OCI-LY7 (cell line): ENCODE measurements at regions not wholly inside any gene's neighbourhood (a gene's known extent, or its start where the extent isn't known, plus 50 kb on each side); places are given as distances from the start of the nearest gene placed in this dataset.

Source experiments
- BruUV-seq: library from RNA; stranded (reverse); fragments of 400-500 nt; replicated peaks from 2 replicates; lab custom pipeline; 2021; lab: Mats Ljungman, UMichigan
- CTCF ChIA-PET: fragments of 300-600 bp; sonication (Branson Sonifier 250); formaldehyde crosslinking; loops from one replicate; lab custom pipeline; 2022; ENCODE audit warnings: antibody characterized with exemption; ENCODE audit not compliant: unreplicated experiment; lab: Charles Lee
- POLR2A ChIA-PET: fragments of 300-600 bp; sonication (Branson Sonifier 250); formaldehyde crosslinking; loops from one replicate; lab custom pipeline; 2022; ENCODE audit warnings: antibody characterized with exemption; lab: Charles Lee
- DNase-seq: peaks from one replicate; pipeline ENCODE4 v3.0.0-alpha.2; 2015; ENCODE audit warnings: low spot score
- H2AFZ ChIP-seq: fragments of 200-600 bp; sonication (generic), shearing (Covaris generic); 2 replicates; pipeline ENCODE4 v1.6.1; 2014; ENCODE audit warnings: mild to moderate bottlenecking, antibody characterized with exemption, low read length, moderate library complexity
- H3K27ac ChIP-seq: fragments of 200-600 bp; sonication (generic); 2 replicates; pipeline ENCODE4 v1.5.1; 2014; ENCODE audit warnings: mixed run types, low read depth, mild to moderate bottlenecking, moderate library complexity, low read length, inconsistent platforms; ENCODE audit not compliant: poor library complexity, severe bottlenecking
- H3K36me3 ChIP-seq: fragments of 200-600 bp; sonication (generic); 2 replicates; pipeline ENCODE4 v1.6.1; 2014; ENCODE audit warnings: mild to moderate bottlenecking, antibody characterized with exemption, low read length, moderate library complexity, mixed read lengths; ENCODE audit not compliant: insufficient read depth
- H3K4me1 ChIP-seq: fragments of 200-600 bp; sonication (generic); 2 replicates; pipeline ENCODE4 v1.5.1; 2014; ENCODE audit warnings: mild to moderate bottlenecking, low read length; ENCODE audit not compliant: insufficient read depth, poor library complexity, severe bottlenecking
- H3K4me2 ChIP-seq: fragments of 200-600 bp; sonication (generic); 2 replicates; pipeline ENCODE4 v1.6.1; 2014; ENCODE audit warnings: mild to moderate bottlenecking, low read length
- H3K4me3 ChIP-seq: fragments of 200-600 bp; sonication (generic); 2 replicates; pipeline ENCODE4 v1.5.1; 2014; ENCODE audit warnings: mild to moderate bottlenecking, low read depth, low read length; ENCODE audit not compliant: poor library complexity, severe bottlenecking
- H3K79me2 ChIP-seq: fragments of 200-600 bp; sonication (generic); 2 replicates; pipeline ENCODE4 v1.6.1; 2016; ENCODE audit warnings: low read depth, mild to moderate bottlenecking, low read length, moderate library complexity, mixed read lengths; ENCODE audit not compliant: insufficient read depth
- H3K9me2 ChIP-seq: fragments of 200-600 bp; sonication (generic); 2 replicates; pipeline ENCODE4 v1.6.1; 2016; ENCODE audit warnings: mild to moderate bottlenecking, low read length, mixed read lengths; ENCODE audit not compliant: insufficient read depth
- H3K9me3 ChIP-seq: fragments of 200-600 bp; sonication (generic); 2 replicates; pipeline ENCODE4 v1.6.1; 2014; ENCODE audit warnings: mild to moderate bottlenecking, mixed run types, low read length, mixed read lengths
- H4K20me1 ChIP-seq: fragments of 200-600 bp; sonication (generic); 2 replicates; pipeline ENCODE4 v1.6.1; 2014; ENCODE audit warnings: mild to moderate bottlenecking, antibody characterized with exemption, low read length, moderate library complexity, mixed read lengths; ENCODE audit not compliant: insufficient read depth
- EZH2phosphoT487 ChIP-seq: fragments of 200-600 bp; sonication (generic); IDR thresholded peaks from 2 replicates; pipeline ENCODE4 v1.6.1; 2018; ENCODE audit warnings: low read depth, borderline replicate concordance, mild to moderate bottlenecking, mixed run types, antibody characterized with exemption, low read length, moderate library complexity, mixed read lengths
- intact Hi-C: fragments of 100-400 bp; cut with micrococcal nuclease; formaldehyde crosslinking; loops from one replicate; pipeline ENCODE4 v1.10.0; 2022; ENCODE audit not compliant: unreplicated experiment
- TF ChIP-seq, protein P1 (sequence below): fragments of 200-600 bp; sonication (generic); conservative IDR thresholded peaks from 2 replicates; pipeline ENCODE4 v1.5.1; 2014; ENCODE audit warnings: mild to moderate bottlenecking, antibody characterized with exemption, low read length, moderate library complexity, mixed read lengths

DNA sequence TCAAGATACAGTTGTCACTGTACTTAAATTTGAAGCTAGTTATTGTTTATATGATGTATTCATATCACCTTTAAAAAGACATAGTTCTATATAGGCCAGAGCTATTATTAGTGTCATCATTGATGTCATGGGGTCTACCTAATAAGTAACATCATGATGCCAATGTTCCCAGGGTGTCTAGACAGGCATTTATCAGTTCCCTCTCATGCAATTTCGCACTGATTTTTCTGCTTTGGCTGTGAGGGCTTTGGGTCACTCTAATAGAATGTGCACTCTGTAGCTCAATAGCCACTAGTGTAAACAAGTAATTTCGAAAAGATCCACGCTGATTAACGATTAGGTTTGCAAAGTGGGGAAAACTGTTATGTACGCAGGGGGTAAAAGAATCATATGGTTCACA lies 1651.3 kb downstream of the SLITRK5 start:
- no peaks in the 10 kb centered on the region for H3K4me1 ChIP-seq
- peaks cover 27% of the 10 kb centered on the region for H3K9me3 ChIP-seq
- DNase-seq, result no peak
- H3K4me3 ChIP-seq, result no peak overlapping the region
- no peak overlapping the region for H3K27ac ChIP-seq
- no peaks in the 10 kb centered on the region for H4K20me1 ChIP-seq
- H2AFZ ChIP-seq, result no peak overlapping the region
- peaks cover 5% of the 10 kb centered on the region; the same call in 1 of the 2 replicates for H3K9me2 ChIP-seq
- no peaks in the 10 kb centered on the region for H3K36me3 ChIP-seq
- intact Hi-C loops, result no loop called here
- no peak for TF ChIP-seq EZH2phosphoT487
- TF ChIP-seq, protein P1, sequence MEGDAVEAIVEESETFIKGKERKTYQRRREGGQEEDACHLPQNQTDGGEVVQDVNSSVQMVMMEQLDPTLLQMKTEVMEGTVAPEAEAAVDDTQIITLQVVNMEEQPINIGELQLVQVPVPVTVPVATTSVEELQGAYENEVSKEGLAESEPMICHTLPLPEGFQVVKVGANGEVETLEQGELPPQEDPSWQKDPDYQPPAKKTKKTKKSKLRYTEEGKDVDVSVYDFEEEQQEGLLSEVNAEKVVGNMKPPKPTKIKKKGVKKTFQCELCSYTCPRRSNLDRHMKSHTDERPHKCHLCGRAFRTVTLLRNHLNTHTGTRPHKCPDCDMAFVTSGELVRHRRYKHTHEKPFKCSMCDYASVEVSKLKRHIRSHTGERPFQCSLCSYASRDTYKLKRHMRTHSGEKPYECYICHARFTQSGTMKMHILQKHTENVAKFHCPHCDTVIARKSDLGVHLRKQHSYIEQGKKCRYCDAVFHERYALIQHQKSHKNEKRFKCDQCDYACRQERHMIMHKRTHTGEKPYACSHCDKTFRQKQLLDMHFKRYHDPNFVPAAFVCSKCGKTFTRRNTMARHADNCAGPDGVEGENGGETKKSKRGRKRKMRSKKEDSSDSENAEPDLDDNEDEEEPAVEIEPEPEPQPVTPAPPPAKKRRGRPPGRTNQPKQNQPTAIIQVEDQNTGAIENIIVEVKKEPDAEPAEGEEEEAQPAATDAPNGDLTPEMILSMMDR, result no peak
- no TSS peak for BruUV-seq
- H3K79me2 ChIP-seq, result no peaks in the 10 kb centered on the region
- ChIA-PET CTCF (no interaction called here), POLR2A (no interaction called here)
- H3K4me2 ChIP-seq, result no peak overlapping the region

DNA sequence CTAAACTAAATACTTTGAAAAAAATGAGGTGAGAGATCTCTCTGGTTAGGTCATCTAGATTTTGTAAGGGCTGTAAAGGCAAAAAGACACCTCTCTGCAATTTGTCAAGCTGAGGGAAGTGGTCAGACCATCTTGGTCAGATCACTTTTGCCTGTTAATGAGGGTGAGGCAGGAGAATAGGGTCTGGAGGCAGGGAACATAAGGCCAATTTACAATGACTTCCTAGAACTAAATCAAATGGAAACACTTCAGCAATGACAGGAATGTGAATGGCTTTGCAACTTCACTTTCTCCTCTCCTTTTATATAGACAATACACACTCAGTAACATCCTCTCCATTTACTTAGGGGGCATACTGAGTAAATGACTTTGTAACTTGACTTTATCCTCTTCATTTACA lies 1653.4 kb downstream of the SLITRK5 start:
- CTCF ChIA-PET, result no interaction called here
- Histone ChIP-seq H3K9me2 (peaks cover 5% of the 10 kb centered on the region; the same call in 1 of the 2 replicates), H3K4me1 (no peaks in the 10 kb centered on the region), H3K36me3 (no peaks in the 10 kb centered on the region), H3K27ac (no peak overlapping the region), H2AFZ (no peak overlapping the region), H3K79me2 (no peaks in the 10 kb centered on the region), H3K4me3 (no peak overlapping the region), H3K4me2 (no peak overlapping the region), H3K9me3 (peaks cover 27% of the 10 kb centered on the region), H4K20me1 (no peaks in the 10 kb centered on the region)
- TF ChIP-seq, protein P1, result no peak
- TF ChIP-seq EZH2phosphoT487, result no peak
- intact Hi-C loops, result no loop called here
- no TSS peak for BruUV-seq
- DNase-seq, result no peak
- POLR2A ChIA-PET, result interaction anchor here (0.6 kb wide), 2 partner anchors 35 to 1626 kb away, joined by 3 read pairs; no protein-coding TSS in a partner anchor

DNA sequence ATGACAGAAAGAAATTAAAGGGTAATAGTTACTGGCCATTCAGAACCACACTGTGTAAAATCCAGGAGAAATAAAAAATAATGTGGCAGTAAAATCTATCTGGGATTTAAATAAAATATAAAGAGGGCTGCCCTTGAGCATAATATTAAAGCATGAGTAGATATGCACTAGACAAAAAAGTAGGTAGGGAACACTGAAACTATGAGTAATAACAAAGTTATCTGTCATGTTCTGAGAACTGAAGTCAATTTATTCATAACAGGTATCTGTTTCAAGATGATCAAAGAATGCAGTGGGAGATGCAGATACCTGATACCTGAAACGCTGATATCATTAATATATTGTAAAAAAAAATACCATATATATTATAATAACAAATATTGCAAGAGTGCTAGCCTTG lies 1672.0 kb downstream of the SLITRK5 start:
- BruUV-seq, result no TSS peak
- Histone ChIP-seq H3K4me3 (no peak overlapping the region), H3K4me1 (no peaks in the 10 kb centered on the region), H2AFZ (no peak overlapping the region), H3K9me2 (no peaks in the 10 kb centered on the region), H3K36me3 (no peaks in the 10 kb centered on the region), H3K9me3 (peaks cover 20% of the 10 kb centered on the region), H4K20me1 (no peaks in the 10 kb centered on the region), H3K4me2 (no peak overlapping the region), H3K27ac (no peak overlapping the region), H3K79me2 (no peaks in the 10 kb centered on the region)
- POLR2A ChIA-PET, result interaction anchor here (1.2 kb wide), 1 partner anchor 13 kb away, joined by 6 read pairs; no protein-coding TSS in a partner anchor
- CTCF ChIA-PET, result no interaction called here
- no peak for TF ChIP-seq EZH2phosphoT487
- TF ChIP-seq, protein P1, result no peak
- no peak for DNase-seq
- intact Hi-C loops, result no loop called here
